ENCODE measurements at regions not wholly inside any gene's neighbourhood (a gene's known extent, or its start where the extent isn't known, plus 50 kb on each side); places are given as distances from the start of the nearest gene placed in this dataset.

DNA sequence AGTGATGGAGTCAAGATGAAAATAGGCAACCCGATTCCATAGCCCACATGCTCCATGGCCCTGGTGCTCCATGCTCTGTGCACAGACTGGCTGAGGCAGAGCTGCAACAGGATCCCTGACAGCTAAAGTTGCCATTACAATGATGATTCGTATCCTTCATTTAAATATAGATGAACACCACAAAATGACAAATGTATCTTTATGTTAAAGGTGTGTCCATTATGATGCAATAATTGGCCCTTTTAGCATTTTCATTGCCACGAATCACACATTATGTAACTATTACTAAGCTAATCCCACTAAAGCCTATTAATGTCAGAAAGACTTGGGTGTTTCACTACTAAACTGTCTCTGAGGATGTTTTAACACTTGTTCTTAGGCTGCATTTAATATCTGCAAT is 270.2 kb upstream of the THBS1 start:
- TF ChIP-seq POLR2A (IDR thresholded peaks at IDR 0.05), result no peak
- TF ChIP-seq CTCF (IDR thresholded peaks at IDR 0.05), result no peak

All from transverse colon (tissue), 3 donors.